LHCN-M2 (cell line): ENCODE measurements at regions not wholly inside any gene's neighbourhood (a gene's known extent, or its start where the extent isn't known, plus 50 kb on each side); places are given as distances from the start of the nearest gene placed in this dataset.

Experiments used
- DNase-seq: peaks from one replicate; pipeline ENCODE4 v3.0.0-alpha.2; 2012; ENCODE audit warnings: low read depth

GRCh38 chr21:40985370-40985769 lies 138.4 kb upstream of the DSCAM start:
- DNase-seq: no peak

DNA sequence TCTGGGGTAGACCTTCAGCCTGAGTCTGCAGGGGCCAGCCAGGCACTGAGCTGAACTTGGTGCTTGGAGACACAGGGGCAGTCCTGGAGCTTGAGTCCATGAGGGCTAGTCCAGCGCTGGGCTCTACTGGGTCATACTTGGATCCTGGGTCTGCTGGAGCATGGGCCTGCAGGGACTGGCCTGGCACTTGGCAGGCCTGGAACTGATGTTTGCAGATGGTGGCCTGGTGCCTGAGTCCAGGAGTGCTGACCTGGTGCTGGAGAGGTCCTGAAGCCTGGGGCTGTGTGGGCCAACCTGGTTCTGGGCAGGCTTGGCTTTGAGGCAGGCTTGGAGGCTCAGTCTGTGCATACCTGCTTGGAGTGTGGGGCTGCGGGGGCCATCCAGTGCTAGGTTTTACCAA lies 143.4 kb upstream of the DSCAM start:
- DNase-seq: no peak

DNA sequence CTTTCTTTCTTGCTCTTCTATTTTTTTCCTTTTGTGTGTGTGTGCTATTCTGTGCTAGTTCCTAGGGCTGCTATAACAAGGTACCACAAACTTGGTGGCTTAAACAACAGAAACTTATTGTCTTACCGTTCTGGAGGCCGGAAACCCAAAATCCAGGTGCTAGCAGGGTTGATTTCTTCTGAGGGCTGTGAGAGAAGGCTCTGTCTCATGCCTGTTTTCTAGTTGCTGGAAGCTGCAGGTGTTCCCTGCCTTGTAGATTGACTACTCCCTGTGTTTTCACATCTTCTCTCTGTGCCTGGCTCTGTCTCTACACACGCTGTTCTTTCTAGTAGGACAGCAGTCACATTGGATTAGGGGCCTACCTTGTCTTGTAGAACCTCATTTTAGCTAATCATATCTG lies 150.9 kb upstream of the DSCAM start:
- no peak for DNase-seq

DNA sequence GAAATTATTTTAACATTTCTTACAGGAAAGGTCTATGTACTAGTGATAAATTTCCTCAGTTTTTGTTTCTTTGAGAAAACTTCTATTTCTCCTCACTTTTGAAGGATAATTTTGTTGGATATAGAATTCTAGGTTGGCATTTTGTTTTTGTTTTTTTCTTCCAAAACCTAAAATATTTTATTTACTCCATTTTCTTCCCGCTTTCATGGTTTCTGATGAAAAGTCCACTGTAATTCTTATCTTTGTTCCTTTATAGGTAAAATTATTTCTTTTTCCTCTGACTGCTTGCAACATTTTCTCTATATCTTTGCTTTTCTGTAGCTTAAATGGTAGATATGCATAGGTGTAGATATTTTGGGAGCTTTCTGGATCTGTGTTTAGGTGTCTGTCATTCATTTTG lies 153.9 kb upstream of the DSCAM start:
- DNase-seq: no peak

GRCh38 chr21:41006636-41007035 lies 159.7 kb upstream of the DSCAM start:
- no peak for DNase-seq

- no peak for DNase-seq
These were observed 159.6 kb upstream of the BACE2 start for GRCh38 chr21:41008351-41008750.

GRCh38 chr21:41008974-41009373 lies 159.0 kb upstream of the BACE2 start:
- DNase-seq: no peak

GRCh38 chr21:41009398-41010100 lies 158.4 kb upstream of the BACE2 start:
- DNase-seq: no peak

GRCh38 chr21:41010101-41010435 lies 157.9 kb upstream of the BACE2 start:
- DNase-seq: no peak

DNA sequence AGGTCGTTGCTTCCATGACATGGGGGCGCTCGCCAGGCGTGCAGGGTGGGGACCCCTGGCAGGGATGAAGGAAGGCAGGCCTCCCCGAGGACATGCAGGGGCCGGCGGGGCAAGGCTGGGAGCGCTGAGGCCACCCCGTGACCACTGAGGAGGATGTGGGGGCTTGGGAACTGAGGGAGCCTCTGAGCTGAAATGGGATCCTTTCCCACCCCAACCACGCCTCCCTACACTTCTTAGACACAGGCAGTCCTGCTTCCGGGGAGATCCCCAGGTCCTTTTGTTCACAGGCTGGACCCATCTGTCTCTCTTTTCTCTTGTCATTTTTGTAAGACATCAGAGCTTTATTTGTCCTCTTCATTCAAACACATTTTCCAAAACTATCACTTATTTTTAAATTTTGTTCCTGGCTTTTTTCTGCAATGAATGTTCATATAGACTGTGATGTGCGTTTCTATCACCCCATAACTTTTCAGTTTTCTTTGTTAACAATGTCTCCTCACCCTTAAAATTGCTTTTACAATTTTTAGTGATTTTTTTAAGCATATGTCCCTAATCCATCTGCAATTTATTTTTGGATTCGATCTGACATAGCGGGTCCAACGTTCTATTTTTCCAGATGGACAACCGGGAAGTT lies 156.7 kb upstream of the BACE2 start:
- no peak for DNase-seq

GRCh38 chr21:41011951-41012366 lies 156.0 kb upstream of the BACE2 start:
- DNase-seq: no peak

- DNase-seq: no peak
These were observed 155.5 kb upstream of the BACE2 start for GRCh38 chr21:41012425-41012824.

- DNase-seq: no peak
These were observed 151.5 kb upstream of the BACE2 start for GRCh38 chr21:41016472-41016871.

GRCh38 chr21:41018431-41018830 lies 149.5 kb upstream of the BACE2 start:
- DNase-seq: no peak

DNA sequence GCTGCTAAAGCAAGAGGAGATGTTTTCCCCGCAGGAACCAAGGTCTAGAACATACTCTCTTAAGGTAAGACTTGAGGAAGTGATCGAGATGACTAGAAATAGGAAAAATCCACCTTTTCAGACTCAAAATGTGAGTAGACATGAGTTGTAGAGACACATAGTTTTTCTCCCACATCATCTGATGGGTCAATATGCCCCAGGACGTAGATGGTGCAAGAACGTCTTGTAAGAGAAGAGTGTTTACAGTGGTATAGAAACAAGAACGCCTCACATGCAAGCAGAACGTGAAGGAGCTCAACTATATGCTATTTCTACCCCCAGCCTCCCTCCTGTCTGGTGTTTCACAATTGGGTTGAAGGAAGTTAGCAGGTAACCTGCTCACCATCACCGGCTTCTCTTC lies 144.0 kb upstream of the BACE2 start:
- no peak for DNase-seq

DNA sequence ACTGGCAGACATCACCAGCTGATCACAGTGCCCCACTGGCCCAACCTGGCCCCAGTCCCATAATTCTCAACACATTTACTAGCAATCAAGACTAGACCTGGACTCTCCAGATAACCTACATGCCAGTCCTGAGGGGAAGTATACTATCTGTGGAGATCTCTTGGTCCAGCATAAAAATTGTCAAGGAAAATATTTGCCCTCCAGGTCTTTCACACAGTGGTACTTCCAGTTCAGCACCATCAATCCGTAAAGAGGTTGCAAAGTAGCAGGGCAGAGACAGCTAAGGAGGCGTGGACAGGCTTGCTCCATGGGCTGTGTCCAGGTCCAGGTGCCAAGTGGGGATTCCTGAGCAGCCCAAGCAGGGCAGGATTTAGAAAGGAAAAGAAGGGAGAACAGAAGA lies 143.6 kb upstream of the BACE2 start:
- no peak for DNase-seq

GRCh38 chr21:41024746-41025254 lies 143.2 kb upstream of the BACE2 start:
- DNase-seq: no peak

GRCh38 chr21:41029571-41029970 lies 138.4 kb upstream of the BACE2 start:
- no peak for DNase-seq

GRCh38 chr21:41031701-41032220 lies 136.2 kb upstream of the BACE2 start:
- DNase-seq: no peak

- no peak for DNase-seq
These were observed 135.4 kb upstream of the BACE2 start for GRCh38 chr21:41032541-41032940.

DNA sequence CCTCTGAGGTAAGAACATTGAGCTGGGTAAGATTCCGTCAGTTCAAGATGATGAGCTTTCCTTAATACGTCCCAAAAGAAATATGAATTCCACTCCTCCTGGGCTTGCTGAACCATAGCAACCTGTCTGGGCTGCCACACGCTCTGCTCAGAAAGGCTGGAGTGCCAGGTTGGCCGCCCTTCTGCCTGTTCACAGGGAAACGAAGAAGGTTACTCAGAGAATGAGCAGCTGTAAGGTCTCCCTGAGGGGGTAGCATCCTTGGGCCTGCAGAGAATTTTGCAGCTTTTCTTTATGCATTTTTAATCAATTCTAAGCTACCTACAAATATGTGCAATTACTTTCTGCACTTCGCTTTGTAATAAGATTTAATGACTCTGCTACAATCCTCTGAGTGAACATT lies 130.7 kb upstream of the BACE2 start:
- DNase-seq: no peak

GRCh38 chr21:41037936-41038335 lies 130.0 kb upstream of the BACE2 start:
- DNase-seq: no peak

- DNase-seq: no peak
These were observed 124.9 kb upstream of the BACE2 start for GRCh38 chr21:41043014-41043413.
